ENCODE measurements at regions not wholly inside any gene's neighbourhood (a gene's known extent, or its start where the extent isn't known, plus 50 kb on each side); places are given as distances from the start of the nearest gene placed in this dataset.

DNA sequence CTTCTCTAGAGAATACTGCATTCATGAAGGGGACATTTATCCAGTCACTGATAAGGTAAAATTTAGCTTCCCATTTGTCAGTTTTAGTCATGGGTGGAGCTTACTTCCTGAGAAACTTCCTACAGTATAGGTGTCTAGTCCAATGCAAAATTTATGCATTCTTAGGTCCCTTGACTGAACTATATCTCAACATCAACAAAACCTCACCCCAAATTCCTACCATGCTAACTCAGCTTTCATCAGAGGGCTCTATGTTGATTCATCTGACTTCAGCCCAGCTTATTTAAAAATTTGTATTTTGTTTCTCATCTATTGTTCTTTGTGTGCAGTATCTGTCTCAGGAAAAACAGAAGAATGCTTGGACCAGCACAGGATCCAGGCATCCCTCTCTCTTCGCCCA is 296.4 kb upstream of the ACVR2A start:
- Histone ChIP-seq H3K9me3 (ENCODE audit: control insufficient read depth, insufficient read depth, low read depth, low read length) (no peaks in the 10 kb centered on the region), H3K27ac (ENCODE audit: low read length) (no peak overlapping the region), H3K4me3 (ENCODE audit: low read depth in 2 of 2, low read length in 2 of 2) (no peak overlapping the region), H3K36me3 (ENCODE audit: control insufficient read depth, insufficient read depth, low read length) (no peaks in the 10 kb centered on the region), H3K4me1 (ENCODE audit: control insufficient read depth, insufficient read depth, low read length) (no peaks in the 10 kb centered on the region), H3K27me3 (ENCODE audit: control insufficient read depth, insufficient read depth, low read length) (no peaks in the 10 kb centered on the region)
- ATAC-seq (no peak), DNase-seq (ENCODE audit: low read depth, low spot score) (no peak)
- ChIA-PET CTCF (no interaction called here), POLR2A (no interaction called here)
- in situ Hi-C loops (cut with HindIII; ENCODE audit: low pct_unique_long_range_greater_than_20kb, low sequenced_read_pairs) (no loop called here), intact Hi-C loops (cut with micrococcal nuclease; ENCODE audit: unreplicated experiment) (no loop called here)
- BruUV-seq (replicated peaks): no TSS peak
- TF ChIP-seq POLR2AphosphoS5 (IDR thresholded peaks at IDR 0.05; ENCODE audit: low read depth, low read length): no peak
- no peak for TF ChIP-seq REST (IDR thresholded peaks at IDR 0.05; ENCODE audit: insufficient read depth in 1 of 2, low read depth in 2 of 2, low read length in 1 of 2)
- TF ChIP-seq SIN3A (IDR thresholded peaks at IDR 0.05; ENCODE audit: borderline replicate concordance, insufficient read depth, low read depth, low read length): no peak
- TF ChIP-seq, protein P1, sequence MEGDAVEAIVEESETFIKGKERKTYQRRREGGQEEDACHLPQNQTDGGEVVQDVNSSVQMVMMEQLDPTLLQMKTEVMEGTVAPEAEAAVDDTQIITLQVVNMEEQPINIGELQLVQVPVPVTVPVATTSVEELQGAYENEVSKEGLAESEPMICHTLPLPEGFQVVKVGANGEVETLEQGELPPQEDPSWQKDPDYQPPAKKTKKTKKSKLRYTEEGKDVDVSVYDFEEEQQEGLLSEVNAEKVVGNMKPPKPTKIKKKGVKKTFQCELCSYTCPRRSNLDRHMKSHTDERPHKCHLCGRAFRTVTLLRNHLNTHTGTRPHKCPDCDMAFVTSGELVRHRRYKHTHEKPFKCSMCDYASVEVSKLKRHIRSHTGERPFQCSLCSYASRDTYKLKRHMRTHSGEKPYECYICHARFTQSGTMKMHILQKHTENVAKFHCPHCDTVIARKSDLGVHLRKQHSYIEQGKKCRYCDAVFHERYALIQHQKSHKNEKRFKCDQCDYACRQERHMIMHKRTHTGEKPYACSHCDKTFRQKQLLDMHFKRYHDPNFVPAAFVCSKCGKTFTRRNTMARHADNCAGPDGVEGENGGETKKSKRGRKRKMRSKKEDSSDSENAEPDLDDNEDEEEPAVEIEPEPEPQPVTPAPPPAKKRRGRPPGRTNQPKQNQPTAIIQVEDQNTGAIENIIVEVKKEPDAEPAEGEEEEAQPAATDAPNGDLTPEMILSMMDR (IDR thresholded peaks at IDR 0.05): no peak
- TF ChIP-seq TCF7L2 (IDR thresholded peaks at IDR 0.05; ENCODE audit: low read depth, low read length): no peak

- H3K27ac ChIP-seq (ENCODE audit: low read length): no peak overlapping the region
- H3K4me1 ChIP-seq (ENCODE audit: control insufficient read depth, insufficient read depth, low read length): no peaks in the 10 kb centered on the region
- POLR2A ChIA-PET: no interaction called here
- H3K4me3 ChIP-seq (ENCODE audit: low read depth in 2 of 2, low read length in 2 of 2): no peak overlapping the region
- H3K27me3 ChIP-seq (ENCODE audit: control insufficient read depth, insufficient read depth, low read length): no peaks in the 10 kb centered on the region
- H3K36me3 ChIP-seq (ENCODE audit: control insufficient read depth, insufficient read depth, low read length): no peaks in the 10 kb centered on the region
- H3K9me3 ChIP-seq (ENCODE audit: control insufficient read depth, insufficient read depth, low read depth, low read length): no peaks in the 10 kb centered on the region
- in situ Hi-C loops (cut with HindIII; ENCODE audit: low pct_unique_long_range_greater_than_20kb, low sequenced_read_pairs): no loop called here
- BruUV-seq (replicated peaks): no TSS peak
- intact Hi-C loops (cut with micrococcal nuclease; ENCODE audit: unreplicated experiment): no loop called here
- CTCF ChIA-PET: no interaction called here
- TF ChIP-seq TCF7L2 (IDR thresholded peaks at IDR 0.05; ENCODE audit: low read depth, low read length): no peak
- TF ChIP-seq, protein P1 (IDR thresholded peaks at IDR 0.05): no peak
- TF ChIP-seq POLR2AphosphoS5 (IDR thresholded peaks at IDR 0.05; ENCODE audit: low read depth, low read length): no peak
- DNase-seq (ENCODE audit: low read depth, low spot score): no peak
- no peak for ATAC-seq
These were observed 297.4 kb upstream of the ACVR2A start for GRCh38 chr2:147547440-147547839.

GRCh38 chr2:147546109-147546508 is 298.7 kb upstream of the ACVR2A start:
- in situ Hi-C loops (cut with HindIII; ENCODE audit: low pct_unique_long_range_greater_than_20kb, low sequenced_read_pairs): no loop called here
- TF ChIP-seq POLR2AphosphoS5 (IDR thresholded peaks at IDR 0.05; ENCODE audit: low read depth, low read length) (no peak), SIN3A (IDR thresholded peaks at IDR 0.05; ENCODE audit: borderline replicate concordance, insufficient read depth, low read depth, low read length) (no peak)
- Histone ChIP-seq H3K36me3 (ENCODE audit: control insufficient read depth, insufficient read depth, low read length) (no peaks in the 10 kb centered on the region), H3K27me3 (ENCODE audit: control insufficient read depth, insufficient read depth, low read length) (no peaks in the 10 kb centered on the region), H3K9me3 (ENCODE audit: control insufficient read depth, insufficient read depth, low read depth, low read length) (no peaks in the 10 kb centered on the region), H3K27ac (ENCODE audit: low read length) (no peak overlapping the region), H3K4me1 (ENCODE audit: control insufficient read depth, insufficient read depth, low read length) (no peaks in the 10 kb centered on the region), H3K4me3 (ENCODE audit: low read depth in 2 of 2, low read length in 2 of 2) (no peak overlapping the region)
- BruUV-seq (replicated peaks): no TSS peak
- CTCF ChIA-PET: no interaction called here
- intact Hi-C loops (cut with micrococcal nuclease; ENCODE audit: unreplicated experiment): no loop called here
- ATAC-seq: no peak
- POLR2A ChIA-PET: no interaction called here
- DNase-seq (ENCODE audit: low read depth, low spot score): no peak
